Transverse colon (tissue), 4 donors: ENCODE measurements at regions not wholly inside any gene's neighbourhood (a gene's known extent, or its start where the extent isn't known, plus 50 kb on each side); places are given as distances from the start of the nearest gene placed in this dataset.

Experiments
- CTCF ChIP-seq, 5 experiments: fragments of 200-600 bp in 3 of 5; fragments of 450-650 bp in 2 of 5; sonication (generic) in 3 of 5; IDR thresholded peaks; 1 replicate in 2 of 5; 2 replicates in 3 of 5; pipeline ENCODE4 v1.5.1; 2016 to 2017; ENCODE audit warnings: antibody characterized with exemption in 5 of 5, inconsistent platforms in 3 of 5, mild to moderate bottlenecking in 2 of 5, moderate library complexity in 1 of 5
- EP300 ChIP-seq: sonication (generic); formaldehyde crosslinking; IDR thresholded peaks from one replicate; pipeline ENCODE4 v1.6.1; 2017; ENCODE audit warnings: antibody characterized with exemption, low read depth
- POLR2A ChIP-seq: fragments of 450-650 bp; IDR thresholded peaks from one replicate; pipeline ENCODE4 v1.6.1; 2016; ENCODE audit warnings: antibody characterized with exemption, mild to moderate bottlenecking, moderate library complexity
- POLR2AphosphoS5 ChIP-seq, 3 donors: sonication (generic); formaldehyde crosslinking; IDR thresholded peaks; one replicate each; pipeline ENCODE4 v1.6.1; 2016; ENCODE audit warnings: antibody characterized with exemption in 3 of 3

- TF ChIP-seq POLR2A (no peak), CTCF (IDR thresholded peaks at IDR 0.05) (no peak), EP300 (no peak), POLR2AphosphoS5 (IDR thresholded peaks at IDR 0.05) (peak in 1 of 3 donors; percentile 28)
Observed at GRCh38 chr14:31936115-31936514, 141.0 kb upstream of the ARHGAP5 start.
